Lower lobe of right lung (tissue), 2 donors: ENCODE measurements at regions not wholly inside any gene's neighbourhood (a gene's known extent, or its start where the extent isn't known, plus 50 kb on each side); places are given as distances from the start of the nearest gene placed in this dataset.
"Not testable (repeated sequence)": the region's sequence is repeated elsewhere in the genome, so short reads cannot be mapped to it uniquely, and the experiment has no call there.

ENCODE experiments used
- ATAC-seq, 2 donors: fragments of 200-7000 bp; cut with Tn5 transposase; one replicate each; pipeline ENCODE4 v1.9.1; 2020 to 2022; ENCODE audit warnings: mild to moderate bottlenecking in 2 of 2, moderate library complexity in 2 of 2
- DNase-seq: peaks from one replicate; pipeline ENCODE4 v3.0.0-alpha.2; 2020
- H3K27ac ChIP-seq: fragments of 200-600 bp; one replicate; pipeline ENCODE4 v1.8.0; 2022
- H3K27me3 ChIP-seq: fragments of 200-600 bp; one replicate; pipeline ENCODE4 v1.8.0; 2022; ENCODE audit warnings: low read depth
- H3K36me3 ChIP-seq: fragments of 200-600 bp; one replicate; pipeline ENCODE4 v1.8.0; 2022; ENCODE audit warnings: mild to moderate bottlenecking
- H3K4me1 ChIP-seq: fragments of 200-600 bp; one replicate; pipeline ENCODE4 v1.8.0; 2022
- H3K4me3 ChIP-seq: fragments of 200-600 bp; one replicate; pipeline ENCODE4 v1.8.0; 2022; ENCODE audit warnings: mild to moderate bottlenecking
- H3K9me3 ChIP-seq: fragments of 200-600 bp; one replicate; pipeline ENCODE4 v1.8.0; 2022
- CTCF ChIP-seq: fragments of 200-600 bp; IDR thresholded peaks from one replicate; pipeline ENCODE4 v1.8.0; 2022; ENCODE audit warnings: antibody characterized with exemption, mild to moderate bottlenecking
- intact Hi-C: fragments of 100-400 bp; cut with DNase I; formaldehyde crosslinking; loops from one replicate; pipeline ENCODE4 v1.11.0; 2022
- donor health status: DM: no; HTN: yes; CAD: no; lungs with severe emphysema.

GRCh38 chrX:5295004-5295403 lies 933.7 kb downstream of the NLGN4X start:
- Histone ChIP-seq H3K27me3 (no peaks in the 10 kb centered on the region), H3K36me3 (no peaks in the 10 kb centered on the region), H3K27ac (no peak overlapping the region), H3K4me1 (no peaks in the 10 kb centered on the region), H3K9me3 (no peaks in the 10 kb centered on the region), H3K4me3 (no peak overlapping the region)
- no peak for TF ChIP-seq CTCF
- no peak for ATAC-seq
- intact Hi-C loops = no loop called here
- DNase-seq = no peak

- DNase-seq (no peak), ATAC-seq (no peak)
- no peaks in the 10 kb centered on the region for H3K4me1 ChIP-seq
- H3K27ac ChIP-seq = no peak overlapping the region
- no peaks in the 10 kb centered on the region for H3K27me3 ChIP-seq
- intact Hi-C loops = no loop called here
- no peak overlapping the region for H3K4me3 ChIP-seq
- no peaks in the 10 kb centered on the region for H3K9me3 ChIP-seq
- no peaks in the 10 kb centered on the region for H3K36me3 ChIP-seq
- TF ChIP-seq CTCF = no peak
Measured at GRCh38 chrX:5290635-5291034, 938.0 kb downstream of the NLGN4X start.

GRCh38 chrX:5289949-5290348 lies 938.7 kb downstream of the NLGN4X start:
- H3K4me1 ChIP-seq, H3K9me3 ChIP-seq, H3K4me3 ChIP-seq, DNase-seq, H3K36me3 ChIP-seq, ATAC-seq, intact Hi-C loops, H3K27me3 ChIP-seq, H3K27ac ChIP-seq: not testable (repeated sequence)

DNA sequence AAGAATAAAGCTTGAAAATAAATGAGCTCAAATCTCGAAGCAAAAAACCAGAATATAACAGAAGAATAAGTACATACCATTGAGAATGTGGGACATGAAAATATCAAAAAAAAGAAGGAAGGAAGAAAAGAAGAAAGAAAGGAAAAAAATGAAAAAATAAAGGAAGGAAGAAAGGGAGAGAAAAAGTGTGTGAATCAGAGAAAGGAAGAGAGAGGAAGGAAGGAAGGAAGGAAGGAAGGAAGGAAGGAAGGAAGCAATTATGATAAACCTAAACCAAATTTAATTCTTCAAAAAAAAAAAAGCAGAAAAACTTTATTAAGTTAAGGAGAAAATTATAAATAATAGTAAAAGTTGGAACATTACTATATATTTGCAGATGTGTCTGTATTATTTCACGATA lies 949.8 kb downstream of the NLGN4X start:
- TF ChIP-seq CTCF = no peak
- ATAC-seq (no peak), DNase-seq (no peak)
- H3K4me3 ChIP-seq = no peak overlapping the region
- H3K4me1 ChIP-seq = no peaks in the 10 kb centered on the region
- H3K36me3 ChIP-seq = no peaks in the 10 kb centered on the region
- H3K27me3 ChIP-seq = no peaks in the 10 kb centered on the region
- intact Hi-C loops = no loop called here
- H3K9me3 ChIP-seq = no peaks in the 10 kb centered on the region
- no peak overlapping the region for H3K27ac ChIP-seq

- ATAC-seq (no peak), DNase-seq (no peak)
- intact Hi-C loops = no loop called here
- H3K27ac ChIP-seq = no peak overlapping the region
- no peaks in the 10 kb centered on the region for H3K9me3 ChIP-seq
- no peaks in the 10 kb centered on the region for H3K4me1 ChIP-seq
- no peak for TF ChIP-seq CTCF
- H3K4me3 ChIP-seq = no peak overlapping the region
- no peaks in the 10 kb centered on the region for H3K27me3 ChIP-seq
- no peaks in the 10 kb centered on the region for H3K36me3 ChIP-seq
Measured at GRCh38 chrX:5265324-5265850, 963.3 kb downstream of the NLGN4X start.

GRCh38 chrX:5250106-5250505 lies 978.6 kb downstream of the NLGN4X start:
- H3K27me3 ChIP-seq = no peaks in the 10 kb centered on the region
- intact Hi-C loops = no loop called here
- no peak for TF ChIP-seq CTCF
- no peak overlapping the region for H3K4me3 ChIP-seq
- no peaks in the 10 kb centered on the region for H3K36me3 ChIP-seq
- ATAC-seq (no peak), DNase-seq (no peak)
- no peaks in the 10 kb centered on the region for H3K9me3 ChIP-seq
- no peak overlapping the region for H3K27ac ChIP-seq
- H3K4me1 ChIP-seq = no peaks in the 10 kb centered on the region
